ENCODE measurements at regions not wholly inside any gene's neighbourhood (a gene's known extent, or its start where the extent isn't known, plus 50 kb on each side); places are given as distances from the start of the nearest gene placed in this dataset.
A peak's percentile ranks its signal among the peaks of the same experiment; 100 is the strongest.

GRCh38 chr14:86673523-86673969, 1143.6 kb downstream of the FLRT2 start (continued):
- 0 out of 2 replicates have a peak, but pooled peaks have one; percentile 32 for TF ChIP-seq ZNF574 (CRISPR knock-in tag; IDR thresholded peaks at IDR 0.05)
- TF ChIP-seq ZEB1 (IDR thresholded peaks at IDR 0.05; ENCODE audit: insufficient replicate concordance, low read depth) = peak; percentile 73
- TF ChIP-seq ZNF484 (CRISPR knock-in tag; IDR thresholded peaks at IDR 0.05; ENCODE audit: borderline replicate concordance, low read depth) = no peak
- peak; percentile 54; the same call in 1 of the 2 replicates for TF ChIP-seq HDAC2 (CRISPR knock-in tag; IDR thresholded peaks at IDR 0.05)
- 0 out of 2 replicates have a peak, but pooled peaks have one; percentile 33 for TF ChIP-seq GATAD2A (CRISPR knock-in tag; IDR thresholded peaks at IDR 0.05)
- peak; percentile 90 for TF ChIP-seq ZNF644 (CRISPR knock-in tag; IDR thresholded peaks at IDR 0.05; ENCODE audit: low read depth)
- peak; percentile 69; the same call in 1 of the 2 replicates for TF ChIP-seq ZNF292 (CRISPR knock-in tag; IDR thresholded peaks at IDR 0.05; ENCODE audit: borderline replicate concordance, low read depth)
- 0 out of 2 replicates have a peak, but pooled peaks have one; percentile 34 for TF ChIP-seq ZNF557 (CRISPR knock-in tag; IDR thresholded peaks at IDR 0.05)
- TF ChIP-seq WIZ (CRISPR knock-in tag; IDR thresholded peaks at IDR 0.05) = 0 out of 2 replicates have a peak, but pooled peaks have one; percentile 67
- 0 out of 2 replicates have a peak, but pooled peaks have one; percentile 34 for TF ChIP-seq ISL2 (CRISPR knock-in tag; IDR thresholded peaks at IDR 0.05)
- no peak for TF ChIP-seq ZNF562 (CRISPR knock-in tag; IDR thresholded peaks at IDR 0.05; ENCODE audit: borderline replicate concordance)
- TF ChIP-seq USF2 (IDR thresholded peaks at IDR 0.05; ENCODE audit: low read depth, low read length) = no peak
- TF ChIP-seq USF2 (CRISPR knock-in tag; IDR thresholded peaks at IDR 0.05; ENCODE audit: borderline replicate concordance) = no peak
- peak; percentile 34 for TF ChIP-seq MED1 (CRISPR knock-in tag; IDR thresholded peaks at IDR 0.05)
- peak; percentile 74; the same call in 1 of the 2 replicates for TF ChIP-seq ZNF710 (CRISPR knock-in tag; IDR thresholded peaks at IDR 0.05; ENCODE audit: borderline replicate concordance)
- peak; percentile 44; the same call in 1 of the 2 replicates for TF ChIP-seq IRF2 (CRISPR knock-in tag; IDR thresholded peaks at IDR 0.05)
- peak; percentile 45; the same call in 1 of the 2 replicates for TF ChIP-seq HNF4G (IDR thresholded peaks at IDR 0.05; ENCODE audit: borderline replicate concordance, low read depth, low read length)
- TF ChIP-seq HNF4G (CRISPR knock-in tag; IDR thresholded peaks at IDR 0.05; ENCODE audit: borderline replicate concordance, low read depth) = 0 out of 2 replicates have a peak, but pooled peaks have one; percentile 59
- no peak for TF ChIP-seq ZBTB10 (CRISPR knock-in tag; IDR thresholded peaks at IDR 0.05; ENCODE audit: borderline replicate concordance)
